ENCODE measurements at regions not wholly inside any gene's neighbourhood (a gene's known extent, or its start where the extent isn't known, plus 50 kb on each side); places are given as distances from the start of the nearest gene placed in this dataset.
"Not testable (repeated sequence)": the region's sequence is repeated elsewhere in the genome, so short reads cannot be mapped to it uniquely, and the experiment has no call there.

DNA sequence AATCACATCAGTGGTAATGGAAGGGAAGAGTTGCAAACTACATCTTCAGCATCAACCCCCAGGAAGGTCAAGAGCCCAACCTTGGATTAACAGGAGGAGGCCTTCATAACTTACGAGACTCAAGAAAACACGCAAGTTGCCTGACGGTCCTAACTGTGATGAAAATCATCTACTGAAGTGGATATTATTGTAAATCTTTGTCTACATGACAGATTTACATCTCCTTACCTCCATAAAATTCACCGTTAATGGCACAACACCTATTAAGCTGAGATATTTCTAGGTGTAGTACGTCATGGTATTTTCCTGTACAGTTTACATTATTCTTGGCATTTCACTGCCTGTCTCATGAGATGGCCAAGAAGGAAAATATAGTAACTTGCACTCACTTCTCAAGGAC lies 332.0 kb downstream of the NSUN3 start:
- FAIRE-seq: no peak
- DNase-seq (ENCODE audit: extremely low spot score, insufficient read length, low read depth): no peak

DNA sequence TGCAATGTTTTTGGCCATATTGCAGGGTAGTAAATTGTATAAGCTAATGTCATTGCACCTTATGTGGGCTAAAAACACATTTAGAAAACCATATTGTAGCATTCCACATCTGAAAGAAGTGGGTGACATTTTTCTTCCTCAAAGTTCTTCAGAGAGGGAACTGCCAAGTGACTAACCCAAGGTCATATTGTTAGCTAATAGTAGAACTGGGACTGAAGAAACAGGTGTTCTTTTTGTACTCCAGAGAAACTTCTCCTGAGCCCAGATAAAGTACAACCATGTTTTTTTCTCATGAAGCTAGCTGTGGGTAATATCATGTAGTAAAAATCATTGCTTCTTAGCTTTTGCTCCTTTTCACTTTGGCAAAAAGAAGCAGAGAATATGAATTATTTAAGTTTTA lies 333.0 kb downstream of the NSUN3 start:
- DNase-seq (ENCODE audit: extremely low spot score, insufficient read length, low read depth) (no peak), FAIRE-seq (no peak)

DNA sequence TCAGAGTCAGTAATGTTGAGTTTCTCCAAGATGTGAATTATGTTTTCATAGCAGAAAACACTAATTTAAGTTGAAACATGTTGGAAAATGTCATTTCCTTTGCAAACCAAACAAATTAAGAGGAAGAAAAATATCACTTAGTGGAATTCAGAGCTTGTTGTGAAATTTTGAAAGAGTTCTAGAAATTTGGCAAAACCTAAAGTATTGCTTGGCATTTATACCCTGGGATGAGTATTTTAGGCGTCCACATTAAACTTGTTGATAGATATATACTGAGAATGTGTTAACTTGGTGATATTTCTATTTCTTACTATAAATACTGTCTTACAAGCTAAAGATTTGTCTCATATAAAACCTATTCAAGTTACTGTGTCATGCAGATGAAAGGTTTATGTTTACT lies 335.2 kb downstream of the NSUN3 start:
- FAIRE-seq (no peak), DNase-seq (ENCODE audit: extremely low spot score, insufficient read length, low read depth) (no peak)

DNA sequence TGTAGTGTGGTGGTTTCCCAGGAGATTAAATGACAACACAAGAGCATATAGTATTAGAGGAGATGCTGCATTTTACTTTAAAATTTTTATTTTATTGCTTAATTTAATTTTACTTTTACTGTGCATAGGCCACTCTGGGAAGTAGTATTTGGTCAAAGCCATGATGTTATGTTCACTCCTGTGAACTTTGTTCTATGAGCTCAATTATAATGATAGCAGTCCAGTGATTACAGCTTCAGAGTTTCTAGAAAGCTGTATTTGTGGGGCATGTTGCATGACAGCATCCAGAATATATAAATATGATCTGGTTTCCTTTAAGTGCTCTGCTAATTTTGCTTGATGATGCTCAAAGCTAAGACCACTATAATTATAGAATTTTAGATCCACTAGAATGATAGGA lies 338.6 kb downstream of the NSUN3 start:
- FAIRE-seq (no peak), DNase-seq (ENCODE audit: extremely low spot score, insufficient read length, low read depth) (no peak)

DNA sequence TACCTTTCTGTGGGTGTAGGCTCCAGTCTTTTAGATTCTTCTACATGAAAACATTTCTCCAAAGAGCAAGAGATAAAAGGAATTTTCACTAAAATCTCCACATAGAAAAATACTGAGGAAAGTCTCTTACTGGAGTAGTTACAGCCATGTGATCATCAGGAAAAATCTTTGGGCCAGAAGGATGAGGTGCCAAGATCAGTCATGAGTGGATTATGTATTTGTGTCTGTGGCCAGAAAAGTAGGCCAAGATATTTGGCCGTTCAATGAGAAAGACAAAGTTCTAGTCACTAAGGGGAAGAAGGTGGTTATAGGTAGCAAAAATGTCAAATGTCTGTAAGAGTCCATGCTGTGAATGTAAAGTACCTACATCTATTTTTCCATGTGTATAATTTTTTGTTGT lies 339.3 kb downstream of the NSUN3 start:
- no peak for DNase-seq (ENCODE audit: extremely low spot score, insufficient read length, low read depth)
- FAIRE-seq: no peak

DNA sequence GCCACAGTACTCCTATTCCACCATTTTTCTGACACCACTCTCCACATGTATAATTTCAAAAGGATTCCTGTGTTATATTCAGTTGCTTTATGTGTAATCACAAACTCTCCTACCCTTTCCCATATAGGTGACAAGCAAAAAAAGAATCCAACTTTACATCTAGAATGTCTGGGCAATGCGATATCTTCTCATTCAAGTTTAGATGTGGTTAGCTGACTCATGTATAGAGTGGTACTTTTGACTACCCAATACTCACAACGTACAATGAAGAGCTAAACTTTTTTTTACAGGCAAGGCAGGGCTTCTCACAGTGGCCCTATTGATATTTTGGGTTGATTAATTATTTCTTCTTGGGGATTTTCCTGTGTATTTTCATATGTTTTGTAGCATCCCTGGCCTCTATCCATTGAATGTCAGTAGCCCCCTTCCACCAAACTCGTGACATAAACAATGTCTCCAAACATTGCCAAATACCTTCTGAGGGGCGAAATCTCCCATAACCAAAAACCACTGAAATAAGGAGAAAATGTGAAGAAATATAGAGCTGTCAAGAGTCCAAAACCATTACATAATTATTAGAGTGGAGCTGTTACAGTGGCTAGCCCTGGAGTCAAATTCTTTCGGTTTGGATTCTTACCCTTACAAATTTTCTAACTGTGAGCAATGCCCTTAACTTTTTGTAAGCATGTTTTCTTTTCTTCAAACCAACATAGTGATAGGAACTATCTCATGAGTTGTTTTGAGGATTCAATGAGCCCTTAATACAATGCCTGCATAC lies 342.6 kb downstream of the NSUN3 start:
- no peak for FAIRE-seq

DNA sequence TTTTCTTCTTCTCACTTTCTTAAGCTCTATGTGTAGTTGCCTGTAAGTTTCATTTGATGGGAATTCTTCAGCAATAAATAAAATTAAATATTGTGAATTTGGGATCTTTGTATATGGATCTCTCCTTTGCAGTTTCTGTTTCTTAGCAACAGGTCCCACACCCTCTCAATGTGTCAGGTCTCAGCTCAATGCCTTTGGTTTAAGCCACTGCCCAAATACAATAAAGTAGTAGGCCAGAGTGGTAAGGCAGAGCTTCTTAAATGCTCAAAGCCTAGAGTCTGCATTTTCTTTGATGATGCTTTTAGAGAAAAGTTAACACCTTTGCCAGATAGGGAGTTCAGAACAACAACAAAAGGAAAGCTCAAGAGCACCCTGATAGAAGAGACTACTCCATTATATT lies 343.7 kb downstream of the NSUN3 start:
- no peak for FAIRE-seq
- no peak for DNase-seq (ENCODE audit: extremely low spot score, insufficient read length, low read depth)

More for the DNA sequence above, 342.6 kb downstream of the NSUN3 start:
- no peak for DNase-seq (ENCODE audit: extremely low spot score, insufficient read length, low read depth)

DNA sequence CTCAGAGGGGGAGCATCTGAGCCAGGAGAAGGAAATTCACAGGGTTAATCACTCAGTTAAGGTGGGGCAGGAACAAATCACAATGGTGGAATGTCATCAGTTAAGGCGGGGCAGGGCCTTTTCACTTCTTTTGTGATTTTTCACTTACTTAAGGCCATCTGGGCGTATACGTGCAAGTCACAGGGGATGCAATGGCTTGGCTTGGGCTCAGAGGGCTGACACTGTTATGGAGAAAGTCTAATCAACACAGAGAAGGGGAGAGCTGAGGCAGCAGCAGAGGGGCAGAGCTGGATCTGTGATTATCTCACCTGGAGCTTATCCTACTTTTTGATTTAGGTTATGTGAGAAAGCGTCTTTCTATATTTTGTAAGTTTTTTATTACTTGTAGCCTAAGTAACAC lies 350.1 kb downstream of the NSUN3 start:
- DNase-seq (ENCODE audit: extremely low spot score, insufficient read length, low read depth); FAIRE-seq: not testable (repeated sequence)

DNA sequence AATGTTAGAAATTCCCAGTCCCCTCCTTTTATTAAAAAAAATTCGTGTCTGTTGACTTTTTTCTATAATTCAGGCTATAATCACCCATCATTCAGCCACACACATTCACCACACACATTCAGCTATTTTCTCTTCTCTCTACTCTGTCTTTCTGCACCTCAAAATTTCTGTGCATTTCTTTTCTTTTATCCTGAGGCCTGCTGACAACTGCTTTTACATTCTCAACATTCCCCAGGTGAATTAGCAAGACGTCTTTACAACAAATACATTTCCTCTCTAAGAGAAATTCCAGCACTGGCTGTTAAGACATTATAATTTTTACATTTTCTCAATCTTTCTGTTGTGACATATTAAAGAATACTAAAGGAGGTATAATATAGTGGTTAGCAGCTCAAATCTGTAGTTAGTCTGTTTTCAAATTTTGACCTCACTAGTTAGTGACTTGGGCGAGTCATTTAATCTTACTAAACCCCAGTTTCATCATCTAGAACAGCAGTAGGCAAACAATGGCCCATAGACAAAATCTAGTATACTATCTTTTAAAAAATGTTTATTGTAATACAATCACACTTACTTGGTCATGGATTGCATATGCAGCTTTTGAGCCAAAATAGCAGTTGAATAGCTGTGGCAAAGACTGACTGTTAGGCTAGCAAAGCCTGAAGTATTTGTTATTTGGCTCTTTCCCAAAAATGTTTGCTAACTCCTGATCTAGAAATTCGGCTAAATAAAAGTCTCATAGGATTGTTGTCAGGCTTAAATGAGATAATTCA lies 350.7 kb downstream of the NSUN3 start:
- DNase-seq (ENCODE audit: extremely low spot score, insufficient read length, low read depth) (no peak), FAIRE-seq (no peak)

DNA sequence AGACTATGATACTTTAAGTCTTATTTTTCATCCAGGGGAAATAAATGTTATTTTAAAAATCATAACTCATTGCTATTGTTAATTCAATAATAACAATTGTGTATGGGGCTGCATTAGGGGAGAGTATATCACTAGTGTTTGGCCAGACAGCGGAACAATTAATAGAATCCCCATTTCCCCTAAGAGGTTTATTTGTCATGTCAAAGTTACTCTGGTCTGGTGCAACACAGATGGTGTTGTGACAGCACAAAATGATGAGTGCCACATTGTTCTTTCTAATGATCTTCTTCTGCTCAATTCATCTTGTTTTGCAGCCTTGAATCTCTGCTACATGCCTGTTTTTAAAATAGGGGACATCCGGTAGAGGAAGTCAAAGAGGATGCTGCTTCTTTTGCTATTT lies 351.6 kb downstream of the NSUN3 start:
- FAIRE-seq: no peak
- no peak for DNase-seq (ENCODE audit: extremely low spot score, insufficient read length, low read depth)

DNA sequence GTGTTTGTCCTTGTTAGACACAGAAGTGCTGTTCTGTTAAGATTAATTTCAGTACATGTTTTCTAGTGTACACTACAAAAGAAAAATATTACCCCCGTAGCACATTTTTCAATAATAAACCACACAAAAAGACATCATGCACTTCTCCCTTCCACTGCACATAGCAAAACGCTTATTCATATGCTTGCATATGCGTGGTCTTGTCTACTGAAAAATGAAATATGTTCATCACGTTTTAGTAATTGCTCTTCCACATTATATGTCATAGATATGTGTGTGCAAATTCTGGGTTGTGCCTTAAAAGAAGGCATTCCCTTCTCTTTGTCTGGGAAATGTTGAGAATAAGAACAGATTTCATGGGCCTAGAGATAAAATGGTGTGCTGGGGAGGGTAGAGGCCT lies 353.9 kb downstream of the NSUN3 start:
- DNase-seq (ENCODE audit: extremely low spot score, insufficient read length, low read depth) (no peak), FAIRE-seq (no peak)

DNA sequence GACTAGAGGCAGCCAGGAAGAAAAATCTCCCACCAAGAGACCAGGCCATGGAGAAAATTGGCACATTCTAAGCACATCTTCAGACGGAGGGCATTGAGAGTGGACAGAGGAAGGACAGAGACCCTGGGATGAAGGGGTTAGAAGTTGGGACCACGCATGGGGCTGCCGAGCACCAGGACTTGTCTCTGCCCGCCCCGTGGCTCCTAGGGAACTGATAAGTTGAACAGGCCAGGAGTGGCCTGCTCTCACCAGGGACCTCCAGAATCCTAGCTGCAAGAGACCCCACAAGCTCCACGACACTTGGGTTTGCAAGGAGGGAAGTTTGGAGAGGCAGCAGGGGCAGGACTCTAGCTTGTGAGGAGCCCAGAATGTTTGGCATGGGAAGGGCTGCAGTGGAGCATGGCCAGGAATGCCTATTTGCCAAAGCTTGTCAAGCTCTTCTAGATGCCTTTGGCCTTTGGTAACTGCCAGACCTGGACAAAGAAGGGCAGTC lies 355.1 kb downstream of the NSUN3 start:
- FAIRE-seq: no peak
- no peak for DNase-seq (ENCODE audit: extremely low spot score, insufficient read length, low read depth)

DNA sequence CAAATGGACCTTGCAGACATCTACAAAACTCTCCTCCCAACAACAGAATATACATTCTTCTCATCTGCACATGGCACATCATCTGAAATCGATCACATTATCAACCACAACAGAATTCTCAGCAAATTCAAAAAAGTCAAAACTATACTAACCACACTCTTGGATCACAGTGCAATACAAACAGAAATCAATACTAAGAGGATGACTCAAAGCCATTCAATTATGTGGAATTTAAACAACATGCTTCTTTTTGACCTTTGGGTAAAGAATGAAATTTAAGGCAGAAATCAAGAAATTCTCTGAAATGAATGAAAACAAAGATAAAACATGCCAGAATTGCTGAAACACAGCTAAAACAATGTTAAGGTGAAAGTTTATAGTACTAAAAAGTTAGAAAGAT lies 358.1 kb downstream of the NSUN3 start:
- FAIRE-seq (no peak), DNase-seq (ENCODE audit: extremely low spot score, insufficient read length, low read depth) (no peak)

DNA sequence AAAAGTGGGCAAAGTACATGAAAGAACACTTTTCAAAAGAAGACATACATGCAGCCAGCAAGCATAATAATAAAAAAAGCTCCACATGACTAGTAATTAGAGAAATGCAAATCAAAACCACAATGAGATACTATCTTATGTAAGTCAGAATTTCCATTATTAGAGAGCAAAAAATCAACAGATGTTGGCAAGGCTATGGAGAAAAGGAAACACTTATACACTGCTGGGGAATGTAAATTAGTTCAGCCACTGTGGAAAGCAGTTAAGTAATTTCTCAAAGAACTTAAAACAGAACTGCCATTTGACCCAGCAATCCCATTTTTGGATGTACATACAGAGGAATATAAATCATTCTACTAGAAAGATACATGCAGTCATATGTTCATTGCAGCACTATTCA lies 360.7 kb downstream of the NSUN3 start:
- DNase-seq (ENCODE audit: extremely low spot score, insufficient read length, low read depth): no peak
- no peak for FAIRE-seq

DNA sequence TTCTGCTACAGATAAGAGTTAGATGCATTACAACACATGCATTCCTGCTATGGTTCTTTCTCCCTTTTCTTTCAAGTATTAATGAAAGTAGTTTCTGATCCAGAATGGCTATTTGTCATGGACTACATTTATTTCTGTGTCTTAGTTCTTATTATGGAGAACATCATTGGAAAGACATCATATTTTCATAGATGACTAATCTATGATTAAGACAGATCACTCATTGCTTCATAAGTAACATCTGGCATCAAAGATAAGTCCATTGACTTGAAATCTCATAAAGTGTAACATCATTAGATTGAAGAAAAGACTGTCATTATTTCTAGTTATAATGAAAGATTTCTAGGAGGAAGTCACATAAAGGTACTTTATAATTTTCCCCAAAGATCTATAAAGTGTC lies 366.7 kb downstream of the NSUN3 start:
- no peak for FAIRE-seq
- no peak for DNase-seq (ENCODE audit: extremely low spot score, insufficient read length, low read depth)

DNA sequence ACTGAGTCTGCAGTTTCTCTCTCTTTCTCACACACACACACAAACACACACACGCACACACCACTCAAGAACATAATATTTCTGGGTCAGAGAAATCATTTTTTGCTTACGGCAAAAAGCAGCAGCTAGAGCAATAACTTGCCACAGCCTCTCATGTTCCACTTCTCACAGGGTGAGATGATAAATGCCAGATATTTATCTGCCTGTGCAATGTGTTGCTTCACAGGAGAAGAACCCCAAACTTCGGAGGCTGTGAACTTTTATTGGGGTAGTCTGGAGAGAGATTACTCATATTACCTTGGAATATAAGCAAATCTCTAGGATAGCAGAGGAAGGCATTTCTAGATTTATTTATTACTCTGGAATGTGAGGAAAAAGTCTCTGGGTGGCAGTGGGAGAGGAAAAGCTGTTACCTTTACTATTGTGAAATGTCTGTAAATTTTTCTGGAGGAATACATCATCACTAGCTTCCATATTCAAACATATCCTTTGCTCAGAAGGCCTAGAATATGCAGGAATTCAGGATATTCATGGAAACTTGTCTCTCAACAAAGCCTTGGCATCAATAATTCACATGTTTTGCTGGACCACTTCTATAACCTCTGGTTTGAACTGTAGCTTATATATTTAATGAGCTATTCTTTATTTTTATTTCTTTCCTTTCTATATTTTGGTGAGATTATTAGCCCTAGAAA lies 369.2 kb downstream of the NSUN3 start:
- no peak for DNase-seq (ENCODE audit: extremely low spot score, insufficient read length, low read depth)
- no peak for FAIRE-seq

DNA sequence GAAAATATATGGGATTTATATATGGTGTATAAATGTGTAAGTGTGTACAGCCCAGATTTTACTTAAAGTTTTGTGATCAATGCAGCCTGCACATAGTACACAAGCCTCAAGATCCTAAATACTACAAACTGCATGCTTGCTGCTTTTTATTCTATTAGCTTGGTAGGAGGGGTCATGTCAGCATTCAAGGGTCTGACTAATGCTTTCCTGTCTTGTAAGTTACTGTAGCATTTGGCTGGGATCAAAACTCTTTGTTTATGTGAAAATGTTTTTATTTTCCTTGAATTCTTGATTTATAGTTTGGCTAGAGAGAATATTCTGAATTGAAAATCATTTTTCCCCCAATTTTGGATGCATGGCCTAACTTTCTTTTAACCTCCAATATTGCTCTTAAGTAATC lies 370.9 kb downstream of the NSUN3 start:
- DNase-seq (ENCODE audit: extremely low spot score, insufficient read length, low read depth) (no peak), FAIRE-seq (no peak)

DNA sequence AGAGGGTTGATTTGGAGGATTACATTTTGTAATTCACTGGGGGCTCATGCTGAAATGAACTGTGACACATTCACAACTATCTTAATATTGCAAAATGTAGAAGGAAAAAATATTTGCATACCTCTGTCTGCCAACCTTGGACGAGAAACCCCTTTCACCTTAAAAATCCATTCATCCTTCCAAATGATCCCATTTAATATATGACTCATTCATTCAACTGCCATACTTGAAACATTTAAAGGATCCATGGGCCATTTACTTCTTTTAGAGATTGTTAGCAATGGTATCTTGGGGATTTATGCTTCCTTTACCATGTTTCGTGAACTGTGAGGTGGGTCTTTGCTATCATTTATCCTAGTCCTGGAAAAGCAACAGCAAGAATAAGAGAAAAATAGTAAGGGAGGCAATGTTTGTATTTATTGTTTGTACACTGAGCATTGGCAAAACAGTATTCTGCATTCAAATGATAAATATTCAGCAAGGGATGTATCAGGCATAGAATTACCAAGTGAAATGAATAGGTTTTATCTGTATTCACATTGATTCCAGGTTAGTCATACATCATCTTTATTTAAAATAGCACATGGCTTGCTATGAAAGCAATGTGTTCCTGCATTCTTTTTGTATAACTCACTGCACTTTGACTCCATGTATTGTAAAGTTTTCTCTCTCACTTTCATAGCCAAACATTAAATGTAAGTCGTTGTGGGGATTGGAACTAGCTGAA lies 378.1 kb downstream of the NSUN3 start:
- no peak for FAIRE-seq
- DNase-seq (ENCODE audit: extremely low spot score, insufficient read length, low read depth): no peak

DNA sequence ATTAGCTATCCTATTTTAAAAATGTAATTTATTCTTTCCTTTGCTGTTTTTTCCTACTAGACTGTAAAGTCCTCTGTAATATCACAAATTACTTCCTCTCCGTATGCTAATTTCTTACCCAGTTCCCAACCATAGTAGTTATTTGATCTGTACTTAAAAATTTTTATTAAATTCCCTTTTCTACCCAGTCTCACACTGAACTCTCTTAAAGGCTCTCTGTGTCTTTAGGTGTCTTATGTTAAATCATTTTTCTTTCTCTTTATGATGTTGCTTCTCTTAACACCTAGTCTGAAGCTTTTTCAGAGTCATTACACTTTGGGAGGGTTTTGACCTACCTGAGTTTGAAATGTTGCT lies 378.6 kb downstream of the NSUN3 start:
- FAIRE-seq (no peak), DNase-seq (ENCODE audit: extremely low spot score, insufficient read length, low read depth) (no peak)

DNA sequence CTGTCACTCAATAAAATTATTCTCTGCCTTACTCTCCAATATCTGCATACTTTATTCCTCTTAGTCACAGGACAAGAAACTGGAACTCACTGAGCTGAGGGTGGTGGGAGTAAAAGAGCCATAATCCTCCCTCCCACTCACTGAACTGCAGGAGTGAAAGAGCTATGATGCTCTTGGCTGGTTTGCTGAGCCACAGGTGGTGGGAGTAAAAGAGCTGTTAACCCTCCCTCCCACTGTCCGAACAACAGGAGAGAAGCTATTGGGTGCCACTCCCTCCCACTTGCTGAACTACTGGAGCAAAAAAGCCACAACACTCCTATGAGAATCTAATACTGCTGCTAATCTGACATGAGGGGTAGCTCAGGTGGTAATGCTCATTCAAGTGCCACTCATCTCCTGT lies 391.0 kb downstream of the NSUN3 start:
- FAIRE-seq (no peak), DNase-seq (ENCODE audit: extremely low spot score, insufficient read length, low read depth) (no peak)
